OCI-LY1 (cell line): ENCODE measurements at regions not wholly inside any gene's neighbourhood (a gene's known extent, or its start where the extent isn't known, plus 50 kb on each side); places are given as distances from the start of the nearest gene placed in this dataset.

Experiments
- CTCF ChIP-seq: fragments of 200-600 bp; sonication (generic), shearing (Covaris generic); IDR thresholded peaks from 2 replicates; pipeline ENCODE4 v1.5.1; 2017; ENCODE audit warnings: mild to moderate bottlenecking, antibody characterized with exemption, low read length, moderate library complexity, mixed read lengths
- EZH2 ChIP-seq: fragments of 200-600 bp; sonication (generic), shearing (Covaris generic); IDR thresholded peaks from 2 replicates; pipeline ENCODE4 v1.8.0; 2017; ENCODE audit warnings: borderline replicate concordance, mixed run types, mild to moderate bottlenecking, antibody characterized with exemption, low read length, moderate library complexity, mixed read lengths

GRCh38 chr3:64462203-64462602, 225.6 kb downstream of the ADAMTS9 start:
- TF ChIP-seq CTCF = no peak
- TF ChIP-seq EZH2 = no peak
